Endothelial cell of hepatic sinusoid (primary cell): ENCODE measurements at regions not wholly inside any gene's neighbourhood (a gene's known extent, or its start where the extent isn't known, plus 50 kb on each side); places are given as distances from the start of the nearest gene placed in this dataset.

ENCODE experiments used
- in situ Hi-C: cut with HindIII; loops from 2 replicates; pipeline ENCODE4 v1.10.0; 2017; ENCODE audit warnings: low sequenced_read_pairs

DNA sequence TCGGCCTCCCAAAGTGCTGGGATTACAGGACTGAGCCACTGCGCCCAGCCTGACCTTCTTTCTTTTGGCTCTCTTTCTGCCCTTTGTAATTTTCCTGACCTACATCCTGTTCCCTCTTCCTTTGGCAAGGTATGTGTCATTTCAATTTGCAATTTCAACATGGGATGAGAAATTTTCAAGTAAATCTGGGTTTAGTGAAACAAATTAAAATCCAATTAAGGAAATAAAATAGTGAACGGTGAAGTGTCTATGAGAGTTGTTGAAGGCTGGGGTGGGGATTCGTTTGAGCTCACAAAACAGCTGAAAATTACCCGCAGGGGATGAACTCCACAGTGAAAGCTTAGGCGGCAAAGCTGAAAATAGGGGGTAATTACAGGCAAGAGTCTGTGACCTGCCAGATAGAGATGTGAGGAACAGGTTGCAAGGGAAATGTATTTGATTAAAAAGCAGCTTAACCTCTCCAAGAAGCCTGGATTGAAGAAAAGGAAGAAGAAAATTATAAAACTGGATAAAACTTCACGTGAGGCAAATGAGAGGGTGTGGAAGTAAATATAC, 277.7 kb downstream of the UTP18 start:
- in situ Hi-C loops, result no loop called here

DNA sequence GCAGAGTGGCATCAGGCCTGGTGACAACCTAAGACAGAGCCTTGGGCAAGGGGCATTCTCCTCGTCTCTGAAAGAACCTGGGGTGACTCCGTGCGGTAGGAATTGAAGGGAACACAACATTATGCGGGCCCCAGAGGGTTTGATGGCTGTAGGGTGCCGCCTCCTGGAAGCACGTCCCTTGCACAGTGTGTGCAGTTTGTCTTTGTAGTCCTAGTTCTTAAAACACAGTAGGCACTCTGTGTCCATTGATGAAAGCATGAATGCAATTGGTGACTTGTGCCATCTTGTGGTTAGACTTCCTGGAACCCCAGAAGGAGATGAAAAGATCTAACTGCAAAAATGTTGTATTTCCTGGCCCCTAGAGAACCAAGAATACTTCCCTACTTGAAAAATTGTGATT, 279.8 kb downstream of the UTP18 start:
- in situ Hi-C loops, result no loop called here

DNA sequence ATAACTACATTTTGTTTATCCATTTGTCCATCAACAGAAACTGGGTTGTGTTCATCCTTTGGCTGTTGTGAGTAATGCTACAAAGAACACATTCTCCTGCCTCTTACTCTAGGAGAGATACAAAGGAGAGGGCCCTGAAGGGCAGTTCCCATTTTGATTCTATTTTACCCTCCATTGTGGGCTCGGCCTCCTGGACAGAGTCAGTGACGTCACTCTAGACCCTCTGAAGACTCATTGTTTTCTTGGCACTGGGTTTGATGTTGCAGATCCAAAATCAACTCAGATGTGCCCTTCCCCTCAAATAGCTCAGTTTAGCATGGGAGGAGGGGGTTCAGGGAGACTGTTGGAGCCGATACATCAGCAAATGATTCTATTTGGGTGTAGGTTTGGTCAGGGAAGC, 280.9 kb downstream of the UTP18 start:
- in situ Hi-C loops, result no loop called here

DNA sequence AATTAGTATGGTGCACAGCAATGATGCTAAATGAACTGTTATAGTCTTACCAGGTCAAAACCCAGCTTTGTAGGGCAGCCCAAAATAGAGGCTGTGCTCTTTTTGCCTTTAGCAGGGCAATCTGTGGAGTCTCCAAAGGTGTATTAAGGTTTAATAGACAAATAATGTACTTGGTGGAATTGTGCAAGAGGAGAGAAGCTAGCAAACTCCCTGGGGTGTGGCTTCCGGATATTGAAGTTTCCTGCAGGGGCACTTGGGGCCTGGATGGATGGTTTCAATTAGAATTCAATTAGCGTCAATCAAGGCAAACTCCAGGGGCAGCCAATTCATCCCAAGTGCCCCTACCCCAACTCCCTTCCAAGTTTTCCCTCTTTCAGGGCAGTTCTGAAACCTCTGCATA, 285.8 kb downstream of the UTP18 start:
- in situ Hi-C loops, result no loop called here

DNA sequence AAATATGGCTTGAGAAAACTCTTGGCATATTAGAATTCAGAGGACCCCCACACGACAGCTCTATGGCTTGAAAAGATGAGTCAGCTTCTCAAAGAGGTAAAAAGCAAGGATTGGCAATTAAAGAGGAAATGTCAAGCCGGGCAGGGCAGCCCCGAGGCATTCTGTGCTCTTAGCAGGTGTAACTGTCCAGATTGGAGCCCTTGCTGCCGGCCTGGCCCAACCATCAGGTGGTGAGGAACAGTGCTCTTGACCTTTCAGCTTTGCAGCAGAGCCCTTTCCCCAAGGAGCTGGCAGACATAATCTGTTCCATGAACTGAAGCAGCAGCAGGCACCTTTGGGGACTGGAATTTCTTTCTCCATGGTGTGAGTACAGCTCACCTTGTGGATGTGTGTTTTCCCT, 287.8 kb downstream of the UTP18 start:
- in situ Hi-C loops, result no loop called here

DNA sequence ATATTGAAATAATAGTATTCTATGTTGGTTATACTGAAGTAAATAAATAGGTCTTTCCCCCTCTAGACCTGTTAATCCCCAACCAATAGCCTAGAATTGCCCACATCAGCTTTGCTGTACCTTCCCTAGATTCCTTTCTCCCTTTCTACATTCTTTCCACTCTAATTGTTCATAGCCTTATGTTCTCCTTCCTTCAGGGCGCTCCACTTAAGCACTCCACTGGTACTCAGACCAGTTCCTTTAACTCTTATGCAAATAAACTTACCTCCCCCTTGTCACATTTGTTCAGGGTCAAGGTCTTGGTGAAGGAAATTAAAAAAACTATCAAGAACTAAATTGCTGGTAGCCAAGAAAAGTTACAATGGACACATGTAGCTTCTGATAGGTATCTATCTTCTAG, 294.8 kb downstream of the UTP18 start:
- in situ Hi-C loops, result no loop called here

DNA sequence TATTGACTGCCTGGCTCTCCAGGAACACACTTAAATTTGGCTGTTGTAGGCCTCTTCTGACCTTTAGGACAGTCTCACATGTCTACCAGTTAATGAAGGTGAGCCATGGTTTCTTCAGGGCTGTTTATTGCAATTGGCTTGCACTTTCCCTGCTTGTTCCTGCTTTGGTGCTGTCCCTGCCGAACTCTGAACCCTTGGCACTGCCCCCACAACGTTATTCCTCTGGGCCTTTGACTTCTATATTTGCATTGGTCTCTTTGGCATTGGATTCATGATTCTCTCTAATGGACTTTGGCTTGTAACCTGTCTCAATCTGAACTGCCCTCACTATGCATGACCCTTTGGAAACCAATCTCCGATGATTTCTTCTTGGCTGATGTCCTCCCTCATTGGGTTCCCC, 299.4 kb downstream of the UTP18 start:
- in situ Hi-C loops, result no loop called here

DNA sequence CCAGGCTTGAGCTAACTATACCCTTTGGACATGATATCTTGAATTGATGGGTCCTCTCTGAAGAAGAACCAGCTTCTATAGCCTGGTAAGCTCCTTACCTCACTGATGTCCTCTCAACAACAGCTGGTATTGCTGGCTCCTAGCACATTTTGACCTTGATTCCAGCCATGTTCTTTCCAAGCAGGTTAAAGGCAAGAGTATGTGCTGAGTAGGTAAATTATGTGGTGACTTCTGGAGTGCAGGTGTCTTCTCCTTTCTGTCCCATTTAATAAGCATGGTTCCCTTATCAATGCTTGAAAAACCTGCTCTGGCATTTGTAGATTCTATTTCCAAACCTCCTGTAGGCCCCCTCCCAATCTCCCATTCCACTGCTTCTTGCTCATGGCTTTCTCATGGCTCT, 300.1 kb downstream of the UTP18 start:
- in situ Hi-C loops, result no loop called here

DNA sequence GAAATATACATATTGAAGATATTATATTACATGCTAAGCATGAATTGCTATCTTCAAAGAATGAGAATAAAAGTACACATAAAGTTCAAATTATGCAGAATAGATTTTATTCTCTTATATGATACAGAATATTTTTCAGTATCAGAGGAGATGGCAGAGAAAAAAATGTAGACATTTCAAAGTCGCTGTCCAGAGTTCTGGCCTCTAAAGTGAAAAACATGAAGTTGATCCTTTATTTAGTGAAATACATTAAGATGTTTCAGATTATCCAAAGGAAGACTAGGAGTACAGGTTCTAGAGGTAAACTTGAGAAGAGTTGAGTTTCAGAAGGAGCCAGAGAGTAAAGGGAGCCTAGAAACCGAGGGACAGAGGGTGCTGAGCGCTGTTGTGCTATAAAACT, 303.6 kb downstream of the UTP18 start:
- in situ Hi-C loops, result no loop called here

DNA sequence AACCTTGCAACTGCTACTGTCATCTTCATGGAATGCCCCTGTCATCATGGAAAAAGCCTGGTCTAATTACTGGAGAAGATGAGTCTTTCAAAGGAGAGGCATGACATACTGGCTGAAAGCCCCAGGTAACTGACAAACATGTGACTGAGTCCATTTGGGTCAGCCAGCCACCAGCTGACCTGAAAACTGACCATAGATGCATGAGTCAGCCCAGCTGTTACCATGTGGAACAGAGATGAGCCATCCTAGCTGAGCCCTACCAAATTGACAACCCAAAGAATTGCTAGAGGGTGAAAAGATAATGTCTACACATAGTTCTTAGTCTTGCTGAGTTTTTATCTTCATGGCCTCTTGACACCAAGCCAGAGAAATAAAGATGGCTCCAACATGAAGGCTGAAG, 311.8 kb downstream of the UTP18 start:
- in situ Hi-C loops, result no loop called here
